Heart left ventricle (tissue), 16 donors: ENCODE measurements at regions not wholly inside any gene's neighbourhood (a gene's known extent, or its start where the extent isn't known, plus 50 kb on each side); places are given as distances from the start of the nearest gene placed in this dataset.

Experiments
- ATAC-seq, 4 donors: fragments of 200-7000 bp; cut with Tn5 transposase; one replicate each; pipeline ENCODE4 v1.9.1; 2020 to 2022; ENCODE audit warnings: moderate library complexity in 4 of 4, mild to moderate bottlenecking in 3 of 4, moderate number of reproducible peaks in 1 of 4
- DNase-seq, 5 donors: peaks; one replicate each; pipeline ENCODE4 v3.0.0-alpha.2; 2020
- H3K27ac ChIP-seq, 12 donors: fragments of 200-600 bp; sonication (generic) in 4 of 12; one replicate each; pipeline versions ENCODE4 v1.5.0 to v1.8.0; 2016 to 2022; ENCODE audit warnings: mild to moderate bottlenecking in 2 of 12
- H3K27me3 ChIP-seq, 9 donors: fragments of 200-600 bp; sonication (generic) in 2 of 9; one replicate each; pipeline versions ENCODE4 v1.5.1 to v1.8.0; 2016 to 2022; ENCODE audit warnings: mild to moderate bottlenecking in 3 of 9
- H3K36me3 ChIP-seq, 9 donors: fragments of 200-600 bp; sonication (generic) in 2 of 9; one replicate each; pipeline versions ENCODE4 v1.5.0 to v1.8.0; 2018 to 2022; ENCODE audit warnings: mild to moderate bottlenecking in 2 of 9
- H3K4me1 ChIP-seq, 12 donors: fragments of 200-600 bp; sonication (generic) in 4 of 12; one replicate each; pipeline versions ENCODE4 v1.5.0 to v1.8.0; 2016 to 2022; ENCODE audit warnings: mild to moderate bottlenecking in 3 of 12
- H3K4me3 ChIP-seq, 12 donors: fragments of 200-600 bp; sonication (generic) in 4 of 12; one replicate each; pipeline versions ENCODE4 v1.5.0 to v1.8.0; 2017 to 2022; ENCODE audit warnings: mild to moderate bottlenecking in 9 of 12, moderate library complexity in 4 of 12
- H3K9me3 ChIP-seq, 12 donors: fragments of 200-600 bp; sonication (generic) in 4 of 12; one replicate each; pipeline versions ENCODE4 v1.5.0 to v1.8.0; 2016 to 2022; ENCODE audit warnings: mild to moderate bottlenecking in 1 of 12
- POLR2A ChIP-seq, 2 donors: fragments of 450-650 bp; IDR thresholded peaks; one replicate each; pipeline ENCODE4 v1.6.1; 2017; ENCODE audit warnings: antibody characterized with exemption in 2 of 2, mild to moderate bottlenecking in 2 of 2, moderate library complexity in 2 of 2
- WGBS, 4 donors: extraction: QIAGEN DNeasy Blood & Tissue Kit in 2 of 4; methylation state at CpG; one replicate each; pipeline versions ENCODE4 v1.1.5 to v1.1.7; 2013 to 2018; 5-methylcytosine and 5-hydroxymethylcytosine counted together
- intact Hi-C, 10 donors: fragments of 100-400 bp; cut with DNase I; formaldehyde crosslinking; loops; one replicate each; pipeline versions ENCODE4 v1.11.1 to v1.14.2; 2022
- TF ChIP-seq, protein P1 (sequence below), 12 donors: fragments of 200-600 bp; sonication (generic) in 4 of 12; IDR thresholded peaks; one replicate each; pipeline versions ENCODE4 v1.5.0 to v1.8.0; 2018 to 2022; ENCODE audit warnings: antibody characterized with exemption in 12 of 12, mild to moderate bottlenecking in 5 of 12
- donor health status: ischemic (EF 13 %, LVEDD 7.1; RV severe dilation, severe dysfunction).
- donor health status: healthy with polysubstance abuse.
- donor health status: DM: no; HTN: yes; CAD: no.
- donor health status: DM: no; HTN: no; CAD: no.
- donor health status: ischemic (EF 25% LVEDD 6.9; RV normal size, moderate dysfunction).
- donor health status: ischemic (EF 25% LVEDD 5.7; RV mildly dilated, moderate dysfunction).
- donor health status: healthy.
- donor health status: DM: yes; HTN: yes; CAD: no.
- donor health status: ischemic (EF 35%, LVEDD 5.7; RV mildly dilated, moderate dysfunction).
- donor health status: nonischemic (EF 11% LVEDD 7.7; RV severe dilation, severe dysfunction).
- donor health status: DM: yes; HTN: yes; CAD: no.
- donor health status: PGD.
- donor health status: ischemic (EF 29% LVEDD 5.4; RV normal size, mild dysfunction).
- donor health status: nonischemic (EF 23%, LVEDD 6.1; RV moderate dilation, normal function).

DNA sequence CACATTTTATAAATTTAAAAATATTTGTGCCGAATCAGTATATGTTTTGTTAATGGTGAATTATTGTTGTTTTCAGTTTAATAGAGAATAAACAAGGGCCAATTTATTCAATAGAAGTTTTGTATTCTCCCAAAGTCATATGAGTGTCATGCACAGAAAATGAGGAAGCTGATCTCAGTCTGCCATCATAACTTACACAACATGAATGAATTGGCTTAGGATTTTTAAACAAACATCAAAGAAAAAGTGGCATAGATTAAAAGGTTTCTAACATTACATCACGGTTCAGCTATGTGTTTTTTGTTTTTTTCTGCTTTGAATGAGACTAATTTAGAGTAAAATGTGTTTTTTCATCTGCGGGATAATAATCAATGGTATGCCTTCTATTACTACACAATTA is 123.4 kb upstream of the CTNNA2 start:
- TF ChIP-seq, protein P1, sequence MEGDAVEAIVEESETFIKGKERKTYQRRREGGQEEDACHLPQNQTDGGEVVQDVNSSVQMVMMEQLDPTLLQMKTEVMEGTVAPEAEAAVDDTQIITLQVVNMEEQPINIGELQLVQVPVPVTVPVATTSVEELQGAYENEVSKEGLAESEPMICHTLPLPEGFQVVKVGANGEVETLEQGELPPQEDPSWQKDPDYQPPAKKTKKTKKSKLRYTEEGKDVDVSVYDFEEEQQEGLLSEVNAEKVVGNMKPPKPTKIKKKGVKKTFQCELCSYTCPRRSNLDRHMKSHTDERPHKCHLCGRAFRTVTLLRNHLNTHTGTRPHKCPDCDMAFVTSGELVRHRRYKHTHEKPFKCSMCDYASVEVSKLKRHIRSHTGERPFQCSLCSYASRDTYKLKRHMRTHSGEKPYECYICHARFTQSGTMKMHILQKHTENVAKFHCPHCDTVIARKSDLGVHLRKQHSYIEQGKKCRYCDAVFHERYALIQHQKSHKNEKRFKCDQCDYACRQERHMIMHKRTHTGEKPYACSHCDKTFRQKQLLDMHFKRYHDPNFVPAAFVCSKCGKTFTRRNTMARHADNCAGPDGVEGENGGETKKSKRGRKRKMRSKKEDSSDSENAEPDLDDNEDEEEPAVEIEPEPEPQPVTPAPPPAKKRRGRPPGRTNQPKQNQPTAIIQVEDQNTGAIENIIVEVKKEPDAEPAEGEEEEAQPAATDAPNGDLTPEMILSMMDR (IDR thresholded peaks at IDR 0.05): no peak
- Histone ChIP-seq H3K27ac (no peak overlapping the region), H3K27me3 (no peaks in the 10 kb centered on the region), H3K4me3 (no peak overlapping the region), H3K36me3 (no peaks in the 10 kb centered on the region), H3K4me1 (no peaks in the 10 kb centered on the region), H3K9me3 (peaks cover 0 to 3% (median 0%) of the 10 kb centered on the region in 12 donors)
- DNase-seq (no peak), ATAC-seq (no peak)
- intact Hi-C loops: no loop called here
- WGBS, 4 donors: 62 to 76% (median 74%) methylated on average over 3 of the region's 3 CpGs

DNA sequence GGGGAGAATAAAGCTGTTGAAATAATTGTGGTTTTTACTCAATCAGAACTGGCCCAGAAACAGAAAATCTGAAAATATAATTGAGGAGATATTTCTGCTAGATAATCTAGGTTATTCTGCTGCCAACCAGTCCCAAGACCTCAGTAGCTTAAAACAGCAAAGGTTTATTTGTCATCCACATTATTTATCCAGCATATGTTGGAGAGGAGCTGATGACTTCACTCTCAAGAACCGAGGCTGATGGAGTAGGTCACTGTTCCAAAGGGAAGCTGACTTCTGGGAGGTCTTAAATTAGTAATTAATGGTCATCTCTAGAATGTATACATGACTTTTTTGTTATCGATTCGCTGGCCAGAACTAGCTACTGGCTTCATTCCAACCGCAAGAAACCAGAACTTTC is 124.8 kb upstream of the CTNNA2 start:
- DNase-seq (no peak), ATAC-seq (no peak)
- WGBS, 4 donors: 77 to 81% (median 78%) methylated on average over 4 of the region's 4 CpGs
- intact Hi-C loops: no loop called here
- peaks cover 0 to 3% (median 0%) of the 10 kb centered on the region in 12 donors for H3K9me3 ChIP-seq
- H3K27me3 ChIP-seq: no peaks in the 10 kb centered on the region
- H3K36me3 ChIP-seq: no peaks in the 10 kb centered on the region
- H3K4me3 ChIP-seq: no peak overlapping the region
- H3K27ac ChIP-seq: no peak overlapping the region
- TF ChIP-seq, protein P1 (IDR thresholded peaks at IDR 0.05): no peak
- TF ChIP-seq POLR2A (IDR thresholded peaks at IDR 0.05): no peak
- H3K4me1 ChIP-seq: no peaks in the 10 kb centered on the region

DNA sequence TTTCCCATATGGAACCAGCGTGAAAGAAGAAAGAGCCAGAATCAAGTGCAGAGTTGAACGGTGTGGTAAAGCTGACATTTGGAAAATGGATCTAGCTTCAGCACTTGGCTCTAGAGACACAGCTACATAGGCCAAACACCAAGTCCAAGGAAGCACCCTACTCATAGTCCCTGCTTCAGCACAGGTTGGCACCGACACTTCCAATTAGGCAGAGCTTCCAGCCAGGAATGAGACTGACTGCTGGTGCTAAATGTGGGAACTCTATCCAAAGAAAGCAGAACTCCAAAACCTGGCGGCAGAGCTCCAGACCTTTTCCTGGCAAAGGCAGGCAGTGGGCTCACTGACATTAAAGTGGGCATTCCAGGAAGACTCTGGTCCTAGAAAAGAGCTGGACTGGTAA is 125.4 kb upstream of the CTNNA2 start:
- ATAC-seq (no peak), DNase-seq (no peak)
- WGBS, 4 donors: 81 to 89% (median 83%) methylated on average over 4 of the region's 4 CpGs
- no peaks in the 10 kb centered on the region for H3K4me1 ChIP-seq
- no peak for TF ChIP-seq POLR2A (IDR thresholded peaks at IDR 0.05)
- TF ChIP-seq, protein P1 (IDR thresholded peaks at IDR 0.05): no peak
- no peak overlapping the region for H3K27ac ChIP-seq
- H3K9me3 ChIP-seq: peaks cover 0 to 3% (median 0%) of the 10 kb centered on the region in 12 donors
- intact Hi-C loops: no loop called here
- no peaks in the 10 kb centered on the region for H3K36me3 ChIP-seq
- no peak overlapping the region for H3K4me3 ChIP-seq
- no peaks in the 10 kb centered on the region for H3K27me3 ChIP-seq

DNA sequence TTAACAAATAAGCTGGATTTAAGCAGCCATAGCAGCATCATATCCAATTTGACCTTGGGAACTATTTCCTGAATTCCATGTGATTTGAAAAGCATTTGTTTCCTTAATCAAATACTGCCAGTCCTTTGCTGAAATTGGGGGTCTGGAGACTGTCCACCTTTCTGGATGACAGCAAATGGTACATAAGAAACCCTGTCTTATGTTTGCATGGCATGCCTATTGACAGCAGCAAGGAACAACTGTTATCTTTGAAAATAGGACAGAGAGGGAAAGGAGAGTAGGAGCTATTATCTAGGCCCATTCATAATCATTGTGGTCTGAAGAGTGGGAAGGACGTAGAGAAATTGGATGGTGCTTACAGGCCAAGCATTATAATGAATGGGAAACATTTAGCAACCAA is 129.2 kb upstream of the CTNNA2 start:
- DNase-seq: no peak
- no peaks in the 10 kb centered on the region for H3K27me3 ChIP-seq
- no peak for ATAC-seq
- H3K27ac ChIP-seq: no peak overlapping the region
- TF ChIP-seq, protein P1 (IDR thresholded peaks at IDR 0.05): no peak
- TF ChIP-seq POLR2A (IDR thresholded peaks at IDR 0.05): no peak
- no peaks in the 10 kb centered on the region for H3K4me1 ChIP-seq
- WGBS, 4 donors: 9 to 18% (median 14%) methylated on average over 1 of the region's 1 CpG
- H3K9me3 ChIP-seq: peaks cover 0 to 3% (median 0%) of the 10 kb centered on the region in 12 donors
- H3K4me3 ChIP-seq: no peak overlapping the region
- intact Hi-C loops: no loop called here
- no peaks in the 10 kb centered on the region for H3K36me3 ChIP-seq
